Endothelial cell of umbilical vein (primary cell): ENCODE measurements at regions not wholly inside any gene's neighbourhood (a gene's known extent, or its start where the extent isn't known, plus 50 kb on each side); places are given as distances from the start of the nearest gene placed in this dataset.
A peak's percentile ranks its signal among the peaks of the same experiment; 100 is the strongest.

Experiments used
- BruUV-seq: library from RNA; stranded (reverse); fragments of 400-500 nt; replicated peaks from 2 replicates; lab custom pipeline; 2021; lab: Mats Ljungman, UMichigan
- CTCF ChIA-PET: fragments of 300-600, 350-600 bp; sonication (Branson Sonifier 250); formaldehyde crosslinking; loops from one replicate; lab custom pipeline; 2021; ENCODE audit warnings: antibody characterized with exemption, inconsistent platforms; lab: Charles Lee
- POLR2A ChIA-PET: fragments of 300-600, 350-600 bp; sonication (Branson Sonifier 250); formaldehyde crosslinking; loops from one replicate; lab custom pipeline; 2021; ENCODE audit warnings: antibody characterized with exemption, inconsistent platforms; lab: Charles Lee
- DNase-seq: peaks from one replicate; pipeline ENCODE4 v3.0.0-alpha.2; 2011; ENCODE audit warnings: low read depth, low spot score
- FAIRE-seq: peaks from 2 replicates; lab custom pipeline; 2011; peaks lifted over from hg19 to GRCh38; lab: Jason Lieb, UNC
- H2AFZ ChIP-seq: 2 replicates; pipeline ENCODE4 v1.6.0; 2012; ENCODE audit warnings: low read depth, low read length, control low read depth, inconsistent platforms
- H3K27ac ChIP-seq: 2 replicates; pipeline ENCODE4 v1.5.1; 2011; ENCODE audit warnings: low read depth, mild to moderate bottlenecking, control low read depth, low read length, moderate library complexity; ENCODE audit not compliant: insufficient read depth
- H3K27me3 ChIP-seq, 2 experiments: 2 replicates each; pipeline versions ENCODE4 v1.6.0 to v1.6.1; 2011; ENCODE audit warnings: low read length in 2 of 2, mixed read lengths in 1 of 2; ENCODE audit not compliant: control insufficient read depth in 2 of 2, insufficient read depth in 2 of 2
- H3K36me3 ChIP-seq, 2 experiments: 2 replicates in 1 of 2; 3 replicates in 1 of 2; pipeline ENCODE4 v1.5.1; 2011; ENCODE audit warnings: low read length in 2 of 2, mild to moderate bottlenecking in 1 of 2, moderate library complexity in 1 of 2; ENCODE audit not compliant: control insufficient read depth in 2 of 2, insufficient read depth in 2 of 2; ENCODE audit errors: extremely low read depth in 1 of 2
- H3K4me1 ChIP-seq: 3 replicates; pipeline ENCODE4 v1.5.1; 2011; ENCODE audit warnings: mild to moderate bottlenecking, low read length; ENCODE audit not compliant: control insufficient read depth, insufficient read depth; ENCODE audit errors: extremely low read depth
- H3K4me2 ChIP-seq: 2 replicates; pipeline ENCODE4 v1.6.1; 2011; ENCODE audit warnings: low read length, control low read depth, mixed read lengths; ENCODE audit not compliant: insufficient read depth
- H3K4me3 ChIP-seq, 3 experiments: fragments of 200-600 bp in 1 of 3; sonication (generic), shearing (Covaris generic) in 1 of 3; replicated peaks in 1 of 3; 2 replicates each; pipeline ENCODE4 v1.5.1; 2011 to 2016; ENCODE audit warnings: control low read depth in 3 of 3, low read length in 3 of 3, mild to moderate bottlenecking in 2 of 3, inconsistent platforms in 1 of 3, low read depth in 1 of 3, moderate library complexity in 1 of 3; ENCODE audit not compliant: insufficient read depth in 1 of 3
- H3K79me2 ChIP-seq: 2 replicates; pipeline ENCODE4 v1.6.0; 2012; ENCODE audit warnings: low read length, inconsistent platforms; ENCODE audit not compliant: control insufficient read depth, insufficient read depth
- H3K9ac ChIP-seq: replicated peaks from 2 replicates; pipeline ENCODE3; 2011; ENCODE audit warnings: low read length, control low read depth; ENCODE audit not compliant: insufficient read depth; ENCODE audit errors: extremely low read depth
- H3K9me1 ChIP-seq: replicated peaks from 3 replicates; pipeline ENCODE4 v1.6.0; 2011; ENCODE audit warnings: mild to moderate bottlenecking, low read length; ENCODE audit not compliant: control insufficient read depth, insufficient read depth; ENCODE audit errors: extremely low read depth
- H3K9me3 ChIP-seq: replicated peaks from 2 replicates; pipeline ENCODE4 v1.5.1; 2012; ENCODE audit warnings: low read length, inconsistent platforms; ENCODE audit not compliant: control insufficient read depth, insufficient read depth
- H4K20me1 ChIP-seq: replicated peaks from 2 replicates; pipeline ENCODE3; 2011; ENCODE audit warnings: mild to moderate bottlenecking, low read length; ENCODE audit not compliant: control insufficient read depth, insufficient read depth; ENCODE audit errors: extremely low read depth
- CTCF ChIP-seq, 2 donors: IDR thresholded peaks; 1 replicate in 1 of 2; 2 replicates in 1 of 2; pipeline ENCODE4 v1.5.1; 2011; ENCODE audit warnings: low read length in 2 of 2, mild to moderate bottlenecking in 2 of 2, moderate library complexity in 2 of 2, control low read depth in 1 of 2, inconsistent platforms in 1 of 2, low read depth in 1 of 2; ENCODE audit not compliant: insufficient read depth in 1 of 2; ENCODE audit errors: extremely low read depth in 1 of 2
- EZH2 ChIP-seq: IDR thresholded peaks from 2 replicates; pipeline ENCODE4 v1.6.1; 2012; ENCODE audit warnings: borderline replicate concordance, low read depth, mild to moderate bottlenecking, moderate library complexity, low read length, inconsistent platforms; ENCODE audit not compliant: severe bottlenecking
- FOS ChIP-seq: IDR thresholded peaks from 2 replicates; pipeline ENCODE4 v1.6.1; 2011; ENCODE audit warnings: mild to moderate bottlenecking, low read length, moderate library complexity, borderline replicate concordance; ENCODE audit not compliant: insufficient read depth
- MAX ChIP-seq: IDR thresholded peaks from 2 replicates; pipeline ENCODE4 v1.6.1; 2011; ENCODE audit not compliant: insufficient read depth, insufficient read length
- MYC ChIP-seq: IDR thresholded peaks from one replicate; pipeline ENCODE4 v1.6.1; 2011; ENCODE audit warnings: mild to moderate bottlenecking, low read depth, low read length
- POLR2AphosphoS5 ChIP-seq: IDR thresholded peaks from 2 replicates; pipeline ENCODE4 v1.6.1; 2012; ENCODE audit warnings: low read depth, mild to moderate bottlenecking, control low read depth, low read length, moderate library complexity; ENCODE audit not compliant: insufficient read depth
- dilution Hi-C: fragments of 300-500 bp; cut with MboI; formaldehyde crosslinking; loops from one replicate; pipeline ENCODE4 v1.15.0; 2019; ENCODE audit warnings: low sequenced_read_pairs; ENCODE audit not compliant: extremely low pct_ligation_motif_present
- intact Hi-C: fragments of 100-400 bp; cut with micrococcal nuclease; formaldehyde crosslinking; loops from one replicate; pipeline ENCODE4 v1.10.0; 2022

GRCh38 chr1:143698016-143698415 is 273.8 kb downstream of the FAM72C start:
- BruUV-seq: no TSS peak
- no peaks in the 10 kb centered on the region for H3K9me3 ChIP-seq
- H3K4me3 ChIP-seq: no peak overlapping the region
- H3K9me1 ChIP-seq: no peaks in the 10 kb centered on the region
- H2AFZ ChIP-seq: no peak overlapping the region
- FAIRE-seq: no peak
- H3K27ac ChIP-seq: no peak overlapping the region
- TF ChIP-seq FOS (no peak), POLR2AphosphoS5 (no peak), MYC (no peak), MAX (no peak), EZH2 (no peak), CTCF (IDR thresholded peaks at IDR 0.05; ENCODE audit: extremely low read depth in 1 of 2, insufficient read depth in 1 of 2, low read depth in 1 of 2, low read length in 2 of 2) (peak; percentile 20 to 52)
- intact Hi-C loops: no loop called here
- dilution Hi-C loops: no loop called here
- no peaks in the 10 kb centered on the region for H3K36me3 ChIP-seq
- H3K4me1 ChIP-seq: no peaks in the 10 kb centered on the region
- CTCF ChIA-PET: no interaction called here
- H3K79me2 ChIP-seq: no peaks in the 10 kb centered on the region
- H3K9ac ChIP-seq: no peak overlapping the region
- H3K4me2 ChIP-seq: no peak overlapping the region
- no peaks in the 10 kb centered on the region for H4K20me1 ChIP-seq
- no peak for DNase-seq
- peaks cover 11 to 13% of the 10 kb centered on the region in 2 experiments for H3K27me3 ChIP-seq
- POLR2A ChIA-PET: no interaction called here

- DNase-seq (no peak), FAIRE-seq (no peak)
- Histone ChIP-seq H2AFZ (no peak overlapping the region), H3K79me2 (no peaks in the 10 kb centered on the region), H3K9ac (no peak overlapping the region), H3K36me3 (no peaks in the 10 kb centered on the region), H3K27me3 (peaks cover 6 to 10% of the 10 kb centered on the region in 2 experiments), H3K27ac (no peak overlapping the region), H3K9me1 (no peaks in the 10 kb centered on the region), H3K4me1 (no peaks in the 10 kb centered on the region), H4K20me1 (no peaks in the 10 kb centered on the region), H3K4me2 (no peak overlapping the region), H3K4me3 (no peak overlapping the region), H3K9me3 (no peaks in the 10 kb centered on the region)
- BruUV-seq: no TSS peak
- ChIA-PET POLR2A (no interaction called here), CTCF (no interaction called here)
- intact Hi-C loops (no loop called here), dilution Hi-C loops (no loop called here)
- TF ChIP-seq CTCF (IDR thresholded peaks at IDR 0.05; ENCODE audit: extremely low read depth in 1 of 2, insufficient read depth in 1 of 2, low read depth in 1 of 2, low read length in 2 of 2): no peak
These were observed 277.7 kb downstream of the FAM72C start for GRCh38 chr1:143694085-143694484.
